ENCODE measurements at regions not wholly inside any gene's neighbourhood (a gene's known extent, or its start where the extent isn't known, plus 50 kb on each side); places are given as distances from the start of the nearest gene placed in this dataset.
"Not testable (repeated sequence)": the region's sequence is repeated elsewhere in the genome, so short reads cannot be mapped to it uniquely, and the experiment has no call there.

DNA sequence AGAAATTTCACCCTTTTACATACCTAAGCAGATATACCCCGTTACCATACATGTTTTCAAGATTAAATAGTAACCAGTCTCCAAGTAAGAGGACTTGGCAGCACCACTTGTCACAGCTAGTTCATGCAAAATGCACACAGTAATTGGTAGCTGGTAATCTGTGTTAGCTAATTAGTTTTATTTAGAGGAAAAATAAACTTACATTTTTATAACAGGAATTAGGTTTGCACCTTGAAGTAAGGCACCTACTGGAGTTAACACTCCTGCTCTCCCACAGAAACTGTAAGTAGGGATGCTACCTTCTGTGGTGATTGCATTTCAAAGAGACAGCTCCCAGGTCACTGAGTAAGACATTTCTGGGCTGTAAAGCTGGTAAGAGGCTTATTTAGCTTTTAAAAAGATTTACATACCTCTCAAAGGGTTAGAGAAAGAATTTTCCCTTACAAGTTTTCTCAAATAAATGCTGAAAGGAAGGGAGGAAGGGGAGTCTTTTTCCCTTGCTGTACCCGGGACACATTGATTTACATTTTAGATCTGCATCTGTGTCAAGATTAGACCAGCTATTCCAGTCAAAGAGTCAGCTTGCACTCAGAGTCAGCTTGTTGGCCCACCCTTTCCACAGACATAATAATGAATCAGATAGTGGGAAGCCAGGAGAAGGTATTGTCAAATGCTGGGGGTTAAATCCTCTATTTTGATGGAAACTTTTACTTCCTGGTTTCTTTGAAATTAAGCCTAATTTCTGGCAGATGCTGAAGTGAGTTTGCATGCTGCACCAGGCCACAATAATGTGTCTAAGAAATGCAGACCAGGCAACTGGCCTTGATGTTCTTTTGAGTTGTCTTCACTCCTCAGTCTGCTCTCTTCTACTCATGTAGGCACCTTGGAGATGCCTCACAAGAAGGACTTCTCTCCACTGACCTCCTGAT is 77.6 kb upstream of the CHD2 start:
- DNase-seq (ENCODE audit: low read depth): no peak

DNA sequence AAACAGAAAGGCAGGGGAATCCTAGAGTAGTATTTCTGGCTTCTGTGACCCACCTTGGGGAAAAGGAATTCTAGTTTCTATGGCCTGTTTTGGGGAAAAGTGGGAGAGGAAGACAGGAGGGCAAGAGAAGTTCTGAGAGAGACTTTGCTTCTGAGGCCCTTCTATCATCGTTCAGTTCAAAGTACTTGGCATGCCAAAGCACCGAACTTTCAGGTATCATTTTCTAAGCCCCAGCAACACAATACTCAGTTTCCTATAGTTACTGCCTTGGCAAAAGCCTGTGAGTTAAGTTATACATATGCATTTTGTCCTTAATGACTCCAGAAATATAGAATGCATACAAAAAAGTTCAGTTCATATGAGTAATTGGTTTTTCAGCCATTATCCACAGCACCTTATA is 74.1 kb upstream of the CHD2 start:
- no peak for DNase-seq (ENCODE audit: low read depth)

DNA sequence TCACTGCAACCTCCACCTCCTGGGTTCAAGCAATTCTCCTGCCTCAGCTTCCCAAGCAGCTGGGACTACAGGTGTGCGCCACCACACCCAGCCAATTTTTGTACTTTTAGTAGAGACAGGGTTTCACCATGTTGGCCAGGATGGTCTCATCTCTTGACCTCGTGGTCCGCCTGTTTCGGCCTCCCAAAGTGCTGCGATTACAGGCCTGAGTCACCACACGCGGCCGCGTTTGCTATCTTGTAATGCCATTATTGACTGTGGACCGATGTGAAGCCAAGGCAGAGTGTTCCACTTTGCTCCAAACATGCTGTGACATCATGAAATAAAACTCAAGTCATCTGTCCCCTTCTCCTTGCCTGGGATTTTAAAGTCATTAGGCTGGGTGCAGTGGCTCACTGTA is 72.1 kb upstream of the CHD2 start:
- not testable (repeated sequence) for DNase-seq (ENCODE audit: low read depth)

DNA sequence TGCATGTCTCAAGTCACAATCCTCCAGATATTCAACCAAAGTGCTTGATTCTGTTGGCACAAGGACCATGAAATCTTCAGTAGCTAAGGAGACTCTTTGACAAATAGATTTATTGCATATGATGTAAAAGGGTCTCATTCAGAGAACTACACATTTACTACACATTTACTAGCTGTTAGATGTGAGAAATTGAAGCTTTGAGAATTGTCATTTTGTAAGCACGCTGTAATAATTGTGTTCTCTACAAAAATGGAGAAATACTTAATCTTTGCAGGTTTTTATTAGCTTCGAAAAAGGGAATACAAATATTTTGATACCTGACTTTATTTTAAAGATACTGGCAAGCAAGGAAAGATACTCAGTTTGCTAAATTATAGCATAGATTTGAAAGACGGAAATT is 70.2 kb upstream of the CHD2 start:
- DNase-seq (ENCODE audit: low read depth): no peak

DNA sequence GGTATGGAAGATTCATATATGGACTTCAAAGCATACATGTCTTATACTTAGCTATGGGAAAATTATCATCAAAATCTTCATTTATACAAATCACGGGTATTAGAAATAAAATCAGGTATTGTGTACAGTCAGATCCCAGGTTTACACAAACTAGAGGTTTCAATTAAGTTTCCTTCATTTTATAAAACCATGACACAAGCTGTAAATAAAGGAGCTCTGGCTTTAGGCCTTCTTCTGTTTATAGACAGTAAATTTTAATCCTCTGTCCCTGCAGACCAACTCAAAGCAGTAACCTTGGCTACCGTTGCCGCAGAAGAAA is 68.8 kb upstream of the CHD2 start:
- no peak for DNase-seq (ENCODE audit: low read depth)

DNA sequence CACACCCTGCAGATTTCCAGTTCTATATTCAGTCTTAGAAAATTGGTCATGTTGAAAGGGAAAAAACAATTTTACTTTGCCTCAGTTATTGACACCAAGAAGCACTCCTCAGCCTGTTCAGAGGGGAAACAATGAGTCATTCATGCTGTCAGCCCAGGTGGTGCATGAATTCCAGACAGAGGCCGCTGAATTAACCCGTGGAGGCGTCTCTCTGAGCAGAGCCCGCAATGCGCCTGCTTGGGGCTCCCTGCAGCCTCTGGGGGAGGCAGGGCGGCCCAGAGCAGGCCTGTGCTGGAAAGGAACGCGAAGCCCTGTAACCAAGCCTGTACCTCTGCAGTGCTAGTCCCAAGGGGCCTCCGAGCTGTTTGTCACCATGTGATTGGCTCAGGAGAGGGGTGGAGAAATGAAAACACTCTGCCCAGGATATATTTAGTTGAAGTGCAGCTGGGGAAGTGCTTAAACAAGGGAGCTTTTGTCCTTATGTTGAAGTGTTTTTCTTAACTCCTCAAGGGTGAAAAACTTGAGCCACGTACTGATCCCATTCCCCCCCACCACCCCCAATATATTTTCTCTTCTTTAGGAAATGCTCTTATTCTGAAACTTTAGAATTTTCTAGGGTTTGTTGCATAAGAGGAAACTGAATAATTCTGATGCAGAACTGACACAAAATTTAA is 68.3 kb upstream of the CHD2 start:
- peak; percentile 79 for DNase-seq (ENCODE audit: low read depth)

DNA sequence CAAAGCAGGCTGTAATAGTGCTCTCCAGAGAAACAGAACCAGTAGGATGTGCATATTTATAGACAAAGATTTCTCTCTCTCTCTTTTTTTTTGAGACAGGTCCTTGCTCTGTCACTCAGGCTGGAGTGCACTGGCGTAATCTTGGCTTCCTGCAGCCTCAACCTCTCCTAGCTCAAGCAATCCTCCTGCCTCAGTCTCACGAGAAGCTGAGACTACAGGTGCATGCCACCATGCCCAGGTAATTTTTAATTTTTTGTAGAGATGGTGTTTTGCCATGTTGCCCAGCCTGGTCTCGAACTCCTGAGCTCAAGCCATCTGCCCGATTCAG is 67.1 kb upstream of the CHD2 start:
- DNase-seq (ENCODE audit: low read depth): no peak

DNA sequence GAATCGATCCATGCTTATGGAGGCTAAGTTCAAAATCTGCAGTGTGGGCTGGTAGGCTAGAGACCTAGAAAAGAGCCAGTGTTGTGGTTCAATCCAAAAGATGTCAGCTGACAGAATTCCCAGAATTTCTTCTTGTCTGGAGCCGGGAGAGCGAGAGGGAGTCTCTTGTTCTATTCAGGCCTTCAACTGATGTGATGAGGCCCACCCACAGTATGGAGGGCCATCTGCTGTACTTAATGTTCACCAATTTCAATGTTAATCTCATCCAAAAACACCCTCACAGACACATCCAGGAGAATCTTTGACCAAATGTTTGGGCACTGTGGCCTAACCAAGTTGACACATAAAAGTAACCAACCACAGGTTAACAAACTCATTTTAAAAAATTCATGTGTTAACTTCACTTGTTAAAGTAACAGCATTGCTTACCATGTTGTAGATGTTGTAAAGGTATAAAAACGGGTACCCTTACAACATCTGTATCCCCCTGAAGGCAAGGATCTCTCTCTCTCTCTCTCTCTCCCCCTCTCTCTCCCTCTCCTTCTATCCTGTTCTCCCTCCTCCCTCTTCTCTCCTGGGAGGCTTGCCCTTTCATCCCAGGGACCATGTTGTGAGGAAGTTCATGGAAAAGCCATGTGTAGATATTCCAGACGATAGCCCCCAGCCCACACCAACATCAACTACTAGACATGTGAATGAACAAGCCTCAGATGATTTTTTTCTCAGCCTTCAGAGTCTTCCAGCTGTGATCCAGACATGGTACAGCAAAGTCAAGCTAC is 66.4 kb upstream of the CHD2 start:
- no peak for DNase-seq (ENCODE audit: low read depth)

DNA sequence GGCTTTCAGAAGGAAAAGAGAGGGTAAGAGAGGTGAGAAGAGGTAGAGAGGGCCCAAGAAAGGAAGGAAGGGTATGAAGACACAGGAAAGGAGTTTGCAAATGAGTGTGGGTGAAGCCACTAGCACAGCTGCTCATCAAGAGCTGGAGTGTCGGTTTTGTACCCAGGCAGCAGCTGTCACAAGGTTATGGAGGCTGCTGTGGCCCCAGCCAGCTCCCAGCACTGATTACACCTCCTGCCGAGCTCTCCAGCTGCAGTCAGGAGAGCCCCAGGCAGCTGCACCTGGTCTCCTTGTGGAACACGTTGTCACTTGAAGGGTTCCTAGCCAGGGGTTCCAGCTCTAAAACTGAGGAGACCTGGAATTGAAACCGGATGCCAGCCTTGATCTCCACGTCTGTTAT is 60.4 kb upstream of the CHD2 start:
- DNase-seq (ENCODE audit: low read depth): no peak

DNA sequence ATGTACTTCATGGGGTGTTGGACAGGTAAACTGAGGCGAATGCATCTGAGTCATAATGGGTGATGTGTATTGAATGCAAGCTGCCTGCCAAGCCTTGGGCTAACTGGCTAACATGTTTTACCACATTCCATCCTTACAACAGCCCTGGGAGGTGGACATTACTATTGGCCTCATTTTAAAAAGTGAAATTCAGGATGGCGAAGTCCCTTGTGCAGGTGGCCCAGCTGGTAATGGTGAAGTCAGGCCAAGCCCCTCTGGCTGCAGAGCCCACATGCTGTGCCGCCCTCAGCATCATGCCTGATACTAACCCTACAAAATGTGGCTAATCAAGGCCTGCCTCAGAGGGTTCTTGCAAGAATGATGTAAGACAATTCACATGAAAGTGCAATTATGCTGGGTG is 60.0 kb upstream of the CHD2 start:
- no peak for DNase-seq (ENCODE audit: low read depth)

DNA sequence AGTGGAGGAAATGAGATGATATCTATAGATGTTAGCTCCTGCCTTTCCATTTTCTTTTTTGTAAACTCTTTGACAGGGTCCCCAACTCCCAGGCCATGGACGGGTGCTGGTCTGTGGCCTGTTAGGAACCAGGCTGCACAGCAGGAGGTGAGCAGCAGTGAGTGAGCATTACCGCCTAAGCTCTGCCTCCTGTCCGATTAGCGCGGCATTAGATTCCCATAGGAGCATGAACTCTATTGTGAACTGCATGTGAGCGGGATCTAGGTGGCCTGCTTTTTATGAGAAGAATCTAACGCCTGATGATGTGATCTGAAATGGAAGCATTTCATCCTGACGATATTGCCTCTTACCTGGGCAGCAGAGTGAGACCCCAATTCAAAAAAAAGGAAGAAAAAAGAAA is 56.8 kb upstream of the CHD2 start:
- DNase-seq (ENCODE audit: low read depth): no peak

DNA sequence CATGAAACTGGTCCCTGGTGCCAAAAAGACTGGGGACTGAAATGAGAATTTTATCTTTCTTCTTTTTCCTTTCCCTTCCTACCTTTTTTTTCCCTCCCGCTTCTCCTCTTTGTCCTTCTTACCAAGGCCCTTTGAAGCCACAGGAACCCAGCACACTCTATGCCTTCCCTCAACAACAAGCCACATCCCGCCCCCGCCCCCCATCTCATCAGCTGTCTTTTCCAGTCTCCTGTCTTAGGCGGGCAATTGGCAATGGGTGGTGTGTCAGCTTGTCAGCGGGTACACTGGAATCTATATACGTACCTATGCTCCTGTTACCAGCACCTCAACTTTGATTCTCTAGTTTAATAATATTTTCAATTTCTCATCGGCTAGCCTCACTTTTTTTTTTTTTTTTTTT is 56.3 kb upstream of the CHD2 start:
- DNase-seq (ENCODE audit: low read depth): no peak

DNA sequence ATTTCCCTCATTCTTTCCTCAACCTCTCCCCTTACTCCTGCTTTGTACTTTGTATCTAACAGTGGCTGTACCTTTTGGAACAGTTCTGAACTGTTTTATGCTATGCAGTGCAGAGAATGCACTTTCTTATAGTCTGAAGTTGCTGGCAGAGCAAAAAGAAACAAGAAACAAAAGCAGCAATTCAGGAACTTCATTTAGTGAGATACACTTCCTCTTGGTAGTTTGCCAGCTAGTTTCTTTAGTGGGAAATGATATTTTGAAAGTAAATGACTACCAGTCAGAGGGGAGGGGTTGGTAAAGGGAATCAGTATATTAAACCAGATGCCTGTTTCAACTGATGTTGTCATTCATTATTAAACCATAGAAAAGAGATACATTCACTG is 55.0 kb upstream of the CHD2 start:
- DNase-seq (ENCODE audit: low read depth): no peak

DNA sequence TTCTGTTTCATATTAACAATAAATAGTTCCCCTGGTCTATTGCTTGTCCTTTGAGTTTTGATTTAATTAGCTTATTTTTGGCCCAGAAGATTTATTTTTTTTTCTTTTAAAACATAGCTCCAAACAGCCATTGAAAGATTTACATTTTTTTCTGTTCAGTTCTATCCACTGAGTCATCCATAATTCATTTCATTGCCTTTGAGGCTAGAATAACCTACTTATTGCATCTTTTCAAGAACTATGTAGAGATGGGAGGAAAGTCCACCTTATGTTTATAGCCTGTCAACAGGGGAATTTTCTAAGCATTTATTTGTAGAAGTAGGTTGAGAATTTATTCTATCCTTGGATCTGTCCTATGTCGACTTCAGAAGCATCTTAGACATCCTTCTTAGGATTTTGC is 53.4 kb upstream of the CHD2 start:
- no peak for DNase-seq (ENCODE audit: low read depth)

DNA sequence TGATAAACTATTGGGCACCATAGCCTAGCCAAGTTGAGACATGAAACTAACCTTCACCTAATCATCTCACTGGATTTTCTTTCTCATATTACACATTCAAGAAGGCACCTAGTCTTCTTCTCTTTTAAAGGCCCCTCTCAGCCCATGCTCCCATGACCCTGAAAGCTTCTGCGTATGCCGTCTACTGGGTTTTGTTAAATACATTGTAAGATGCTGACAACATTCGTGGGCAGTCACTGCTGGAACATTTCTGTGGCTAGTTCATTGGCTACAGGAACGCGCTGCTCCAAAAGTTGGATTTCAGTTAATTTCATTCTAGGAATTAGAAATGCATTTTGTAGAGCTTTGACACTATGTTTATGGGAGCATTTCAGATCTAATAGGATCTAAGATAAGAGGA is 52.3 kb upstream of the CHD2 start:
- DNase-seq (ENCODE audit: low read depth): no peak

DNA sequence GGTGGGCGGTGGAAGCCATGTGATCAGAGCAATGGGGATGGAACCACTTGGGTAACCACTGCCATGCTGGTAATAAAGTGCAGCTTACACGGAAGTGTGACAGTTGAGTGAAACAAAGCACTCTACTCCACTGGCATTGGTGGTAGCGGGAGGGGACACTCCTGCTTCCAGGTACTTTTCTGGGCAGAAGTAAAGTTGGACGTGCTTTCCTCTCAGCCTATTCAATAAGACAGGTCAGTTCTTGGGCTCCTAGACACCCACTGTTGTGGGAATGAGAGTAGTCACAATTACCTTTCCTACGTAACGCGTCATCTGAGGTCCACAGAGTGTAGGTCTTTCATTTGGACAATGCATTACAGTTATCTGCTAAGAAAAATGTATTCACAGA is 51.7 kb upstream of the CHD2 start:
- no peak for DNase-seq (ENCODE audit: low read depth)

DNA sequence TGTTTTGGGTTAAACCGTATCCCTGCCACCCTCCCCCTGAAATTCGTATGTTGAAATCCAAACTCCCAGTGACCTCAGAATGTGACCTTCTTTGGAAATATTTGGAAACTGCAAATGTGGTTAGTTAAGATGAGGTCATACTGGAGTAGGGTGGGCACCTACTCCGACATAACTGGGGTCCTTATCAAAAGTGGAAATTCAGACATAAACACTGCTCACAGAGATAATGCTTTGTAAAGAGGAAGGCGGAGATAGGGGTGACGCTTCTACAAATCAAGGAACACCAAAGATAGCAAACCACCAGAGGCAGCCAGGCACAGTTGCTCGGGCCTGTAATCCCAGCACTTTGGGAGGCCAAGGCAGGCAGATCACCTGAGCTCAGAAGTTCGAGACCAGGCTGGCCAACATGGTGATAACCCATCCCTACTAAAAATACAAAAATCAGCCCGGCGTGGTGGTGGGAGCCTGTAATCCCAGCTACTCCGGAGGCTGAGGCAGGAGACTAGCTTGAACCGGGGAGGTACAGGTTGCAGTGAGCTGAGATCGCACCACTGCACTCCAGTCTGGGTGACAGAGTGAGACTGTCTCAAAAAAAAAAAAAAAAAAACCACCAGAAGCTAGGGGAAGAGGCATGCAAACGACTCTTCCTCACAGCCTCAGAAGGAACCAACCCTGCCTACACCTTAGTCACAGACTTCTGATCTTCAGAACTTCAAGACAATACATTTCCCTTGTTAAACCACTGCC is 51.1 kb upstream of the CHD2 start:
- peak; percentile 7 for DNase-seq (ENCODE audit: low read depth)

DNA sequence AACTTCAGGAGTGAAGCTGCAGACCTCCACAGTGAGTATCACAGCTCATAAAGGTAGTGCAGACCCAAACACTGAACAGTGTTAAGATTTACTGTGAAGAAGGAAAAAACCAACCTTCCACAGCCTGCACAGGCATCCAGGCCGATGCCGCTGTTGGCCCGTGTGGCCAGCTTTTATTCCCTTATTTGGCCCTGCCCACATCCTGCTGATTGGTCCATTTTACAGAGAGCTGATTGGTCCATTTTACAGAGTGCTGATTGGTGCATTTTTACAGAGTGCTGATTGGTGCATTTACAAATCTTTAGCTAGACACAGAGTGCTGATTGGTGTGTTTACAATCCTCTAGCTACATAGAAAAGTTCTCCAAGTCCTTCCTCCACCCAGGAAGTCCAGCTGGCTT is 49.9 kb upstream of the CHD2 start:
- DNase-seq (ENCODE audit: low read depth): not testable (repeated sequence)

Measured in activated T-cell treated with anti-CD3 and anti-CD28 coated beads for 1 hour (primary cell).